ENCODE measurements at regions not wholly inside any gene's neighbourhood (a gene's known extent, or its start where the extent isn't known, plus 50 kb on each side); places are given as distances from the start of the nearest gene placed in this dataset.
"Not testable (repeated sequence)": the region's sequence is repeated elsewhere in the genome, so short reads cannot be mapped to it uniquely, and the experiment has no call there.

GRCh38 chr10:43925793-43926192 is 277.1 kb upstream of the ZNF32 start:
- no peak overlapping the region for H3K4me3 ChIP-seq (replicated peaks; ENCODE audit: low read depth, low read length)
- no peak for TF ChIP-seq CTCF (IDR thresholded peaks at IDR 0.05; ENCODE audit: low read length, missing control alignments)
- DNase-seq (ENCODE audit: low read depth) = no peak

GRCh38 chr10:43923328-43923727 is 274.6 kb upstream of the ZNF32 start:
- TF ChIP-seq CTCF (IDR thresholded peaks at IDR 0.05; ENCODE audit: low read length, missing control alignments) = no peak
- no peak for DNase-seq (ENCODE audit: low read depth)
- H3K4me3 ChIP-seq (replicated peaks; ENCODE audit: low read depth, low read length) = no peak overlapping the region

GRCh38 chr10:43922335-43923280 is 273.9 kb upstream of the ZNF32 start:
- DNase-seq (ENCODE audit: low read depth) = no peak
- TF ChIP-seq CTCF (IDR thresholded peaks at IDR 0.05; ENCODE audit: low read length, missing control alignments) = no peak
- H3K4me3 ChIP-seq (replicated peaks; ENCODE audit: low read depth, low read length) = no peak overlapping the region

GRCh38 chr10:43921881-43922280 is 273.2 kb upstream of the ZNF32 start:
- H3K4me3 ChIP-seq (replicated peaks; ENCODE audit: low read depth, low read length) = no peak overlapping the region
- no peak for DNase-seq (ENCODE audit: low read depth)
- TF ChIP-seq CTCF (IDR thresholded peaks at IDR 0.05; ENCODE audit: low read length, missing control alignments) = no peak

GRCh38 chr10:43921478-43921877 is 272.8 kb upstream of the ZNF32 start:
- TF ChIP-seq CTCF (IDR thresholded peaks at IDR 0.05; ENCODE audit: low read length, missing control alignments) = no peak

GRCh38 chr10:43920236-43920758 is 271.6 kb upstream of the ZNF32 start:
- DNase-seq (ENCODE audit: low read depth); H3K4me3 ChIP-seq (replicated peaks; ENCODE audit: low read depth, low read length): not testable (repeated sequence)

More at GRCh38 chr10:43921478-43921877, 272.8 kb upstream of the ZNF32 start:
- DNase-seq (ENCODE audit: low read depth) = no peak
- H3K4me3 ChIP-seq (replicated peaks; ENCODE audit: low read depth, low read length) = no peak overlapping the region

- no peak for TF ChIP-seq CTCF (IDR thresholded peaks at IDR 0.05; ENCODE audit: low read length, missing control alignments)
- H3K4me3 ChIP-seq (replicated peaks; ENCODE audit: low read depth, low read length) = no peak overlapping the region
- no peak for DNase-seq (ENCODE audit: low read depth)
Measured at GRCh38 chr10:43913676-43914235, 265.1 kb upstream of the ZNF32 start.

Data from fibroblast of pulmonary artery (primary cell).